ENCODE measurements at regions not wholly inside any gene's neighbourhood (a gene's known extent, or its start where the extent isn't known, plus 50 kb on each side); places are given as distances from the start of the nearest gene placed in this dataset.

- Mint-ChIP-seq H3K36me3 (ENCODE audit: low read depth) (no peaks in the 10 kb centered on the region), H3K4me3 (no peak overlapping the region), H3K27ac (no peak overlapping the region), H3K27me3 (ENCODE audit: low read depth) (peaks cover 18% of the 10 kb centered on the region), H3K4me1 (ENCODE audit: low read depth) (no peaks in the 10 kb centered on the region), H3K9me3 (no peaks in the 10 kb centered on the region)
Measured at GRCh38 chr6:104632588-104632987, 227.1 kb downstream of the HACE1 start.

GRCh38 chr6:104630955-104631354 is 228.8 kb downstream of the HACE1 start:
- H3K36me3 Mint-ChIP-seq (ENCODE audit: low read depth), result no peaks in the 10 kb centered on the region
- H3K4me1 Mint-ChIP-seq (ENCODE audit: low read depth), result no peaks in the 10 kb centered on the region
- H3K27ac Mint-ChIP-seq, result no peak overlapping the region
- H3K9me3 Mint-ChIP-seq, result no peaks in the 10 kb centered on the region
- peaks cover 24% of the 10 kb centered on the region for H3K27me3 Mint-ChIP-seq (ENCODE audit: low read depth)
- no peak overlapping the region for H3K4me3 Mint-ChIP-seq

- H3K27me3 Mint-ChIP-seq (ENCODE audit: low read depth), result peaks cover 24% of the 10 kb centered on the region
- H3K9me3 Mint-ChIP-seq, result no peaks in the 10 kb centered on the region
- no peak overlapping the region for H3K4me3 Mint-ChIP-seq
- no peak overlapping the region for H3K27ac Mint-ChIP-seq
- no peaks in the 10 kb centered on the region for H3K4me1 Mint-ChIP-seq (ENCODE audit: low read depth)
- H3K36me3 Mint-ChIP-seq (ENCODE audit: low read depth), result no peaks in the 10 kb centered on the region
Measured at GRCh38 chr6:104630522-104630921, 229.2 kb downstream of the HACE1 start.

GRCh38 chr6:104629826-104630225 is 229.9 kb downstream of the HACE1 start:
- Mint-ChIP-seq H3K4me1 (ENCODE audit: low read depth) (no peaks in the 10 kb centered on the region), H3K36me3 (ENCODE audit: low read depth) (no peaks in the 10 kb centered on the region), H3K9me3 (no peaks in the 10 kb centered on the region), H3K27me3 (ENCODE audit: low read depth) (peaks cover 24% of the 10 kb centered on the region), H3K27ac (no peak overlapping the region), H3K4me3 (no peak overlapping the region)

- no peaks in the 10 kb centered on the region for H3K4me1 Mint-ChIP-seq (ENCODE audit: low read depth)
- peaks cover 21% of the 10 kb centered on the region for H3K27me3 Mint-ChIP-seq (ENCODE audit: low read depth)
- H3K9me3 Mint-ChIP-seq, result no peaks in the 10 kb centered on the region
- H3K4me3 Mint-ChIP-seq, result no peak overlapping the region
- no peaks in the 10 kb centered on the region for H3K36me3 Mint-ChIP-seq (ENCODE audit: low read depth)
- H3K27ac Mint-ChIP-seq, result no peak overlapping the region
Measured at GRCh38 chr6:104625536-104625935, 234.2 kb downstream of the HACE1 start.

GRCh38 chr6:104623052-104623690 is 236.5 kb downstream of the HACE1 start:
- H3K27me3 Mint-ChIP-seq (ENCODE audit: low read depth), result peaks cover 9% of the 10 kb centered on the region
- H3K36me3 Mint-ChIP-seq (ENCODE audit: low read depth), result no peaks in the 10 kb centered on the region
- no peaks in the 10 kb centered on the region for H3K4me1 Mint-ChIP-seq (ENCODE audit: low read depth)
- no peaks in the 10 kb centered on the region for H3K9me3 Mint-ChIP-seq
- no peak overlapping the region for H3K4me3 Mint-ChIP-seq
- no peak overlapping the region for H3K27ac Mint-ChIP-seq

- Mint-ChIP-seq H3K9me3 (no peaks in the 10 kb centered on the region), H3K27ac (no peak overlapping the region), H3K4me3 (no peak overlapping the region), H3K4me1 (ENCODE audit: low read depth) (no peaks in the 10 kb centered on the region), H3K36me3 (ENCODE audit: low read depth) (no peaks in the 10 kb centered on the region), H3K27me3 (ENCODE audit: low read depth) (peaks cover 3% of the 10 kb centered on the region)
Measured at GRCh38 chr6:104621396-104621795, 238.3 kb downstream of the HACE1 start.

GRCh38 chr6:104617591-104617990 is 242.1 kb downstream of the HACE1 start:
- Mint-ChIP-seq H3K27ac (no peak overlapping the region), H3K9me3 (no peaks in the 10 kb centered on the region), H3K27me3 (ENCODE audit: low read depth) (peaks cover 3% of the 10 kb centered on the region), H3K4me3 (no peak overlapping the region), H3K36me3 (ENCODE audit: low read depth) (no peaks in the 10 kb centered on the region), H3K4me1 (ENCODE audit: low read depth) (peaks cover 2% of the 10 kb centered on the region)

GRCh38 chr6:104614394-104614793 is 245.3 kb downstream of the HACE1 start:
- Mint-ChIP-seq H3K27ac (no peak overlapping the region), H3K4me3 (no peak overlapping the region), H3K36me3 (ENCODE audit: low read depth) (no peaks in the 10 kb centered on the region), H3K9me3 (no peaks in the 10 kb centered on the region), H3K4me1 (ENCODE audit: low read depth) (peaks cover 2% of the 10 kb centered on the region), H3K27me3 (ENCODE audit: low read depth) (no peaks in the 10 kb centered on the region)

GRCh38 chr6:104613416-104614001 is 246.2 kb downstream of the HACE1 start:
- Mint-ChIP-seq H3K4me3 (no peak overlapping the region), H3K27me3 (ENCODE audit: low read depth) (no peaks in the 10 kb centered on the region), H3K9me3 (no peaks in the 10 kb centered on the region), H3K27ac (no peak overlapping the region), H3K36me3 (ENCODE audit: low read depth) (no peaks in the 10 kb centered on the region), H3K4me1 (ENCODE audit: low read depth) (peaks cover 2% of the 10 kb centered on the region)

- Mint-ChIP-seq H3K9me3 (no peaks in the 10 kb centered on the region), H3K4me3 (no peak overlapping the region), H3K27me3 (ENCODE audit: low read depth) (no peaks in the 10 kb centered on the region), H3K4me1 (ENCODE audit: low read depth) (peaks cover 2% of the 10 kb centered on the region), H3K27ac (no peak overlapping the region), H3K36me3 (ENCODE audit: low read depth) (no peaks in the 10 kb centered on the region)
Measured at GRCh38 chr6:104612541-104612940, 247.2 kb downstream of the HACE1 start.

GRCh38 chr6:104608101-104608500 is 251.6 kb downstream of the HACE1 start:
- Mint-ChIP-seq H3K36me3 (ENCODE audit: low read depth) (no peaks in the 10 kb centered on the region), H3K4me3 (no peak overlapping the region), H3K27me3 (ENCODE audit: low read depth) (no peaks in the 10 kb centered on the region), H3K4me1 (ENCODE audit: low read depth) (peaks cover 5% of the 10 kb centered on the region), H3K9me3 (no peaks in the 10 kb centered on the region), H3K27ac (no peak overlapping the region)

GRCh38 chr6:104607501-104607900 is 252.2 kb downstream of the HACE1 start:
- H3K27me3 Mint-ChIP-seq (ENCODE audit: low read depth), result no peaks in the 10 kb centered on the region
- no peaks in the 10 kb centered on the region for H3K9me3 Mint-ChIP-seq
- peaks cover 11% of the 10 kb centered on the region for H3K4me1 Mint-ChIP-seq (ENCODE audit: low read depth)
- no peak overlapping the region for H3K27ac Mint-ChIP-seq
- no peaks in the 10 kb centered on the region for H3K36me3 Mint-ChIP-seq (ENCODE audit: low read depth)
- no peak overlapping the region for H3K4me3 Mint-ChIP-seq

GRCh38 chr6:104606361-104606760 is 253.4 kb downstream of the HACE1 start:
- H3K36me3 Mint-ChIP-seq (ENCODE audit: low read depth), result no peaks in the 10 kb centered on the region
- no peak overlapping the region for H3K27ac Mint-ChIP-seq
- no peaks in the 10 kb centered on the region for H3K27me3 Mint-ChIP-seq (ENCODE audit: low read depth)
- peaks cover 11% of the 10 kb centered on the region for H3K4me1 Mint-ChIP-seq (ENCODE audit: low read depth)
- H3K9me3 Mint-ChIP-seq, result no peaks in the 10 kb centered on the region
- no peak overlapping the region for H3K4me3 Mint-ChIP-seq

- peaks cover 11% of the 10 kb centered on the region for H3K4me1 Mint-ChIP-seq (ENCODE audit: low read depth)
- no peak overlapping the region for H3K4me3 Mint-ChIP-seq
- no peak overlapping the region for H3K27ac Mint-ChIP-seq
- H3K36me3 Mint-ChIP-seq (ENCODE audit: low read depth), result no peaks in the 10 kb centered on the region
- H3K9me3 Mint-ChIP-seq, result no peaks in the 10 kb centered on the region
- H3K27me3 Mint-ChIP-seq (ENCODE audit: low read depth), result no peaks in the 10 kb centered on the region
Measured at GRCh38 chr6:104604685-104605084, 255.0 kb downstream of the HACE1 start.

All from T-helper 1 cell treated with Interleukin-12 subunit alpha and Interleukin-12 subunit beta and Interleukin-4 antibody, amounts not matched to agents 30 μg/mL and 1 μg/mL, for 36 hours (primary cell).